OCI-LY1 (cell line): ENCODE measurements at regions not wholly inside any gene's neighbourhood (a gene's known extent, or its start where the extent isn't known, plus 50 kb on each side); places are given as distances from the start of the nearest gene placed in this dataset.

Experiments
- H2AFZ ChIP-seq: fragments of 200-600 bp; sonication (generic), shearing (Covaris generic); 2 replicates; pipeline ENCODE4 v1.6.0; 2014; ENCODE audit warnings: antibody characterized with exemption, mild to moderate bottlenecking, low read length
- H3F3A ChIP-seq: fragments of 200-600 bp; sonication (generic), shearing (Covaris generic); 2 replicates; pipeline ENCODE4 v1.6.0; 2014; ENCODE audit warnings: mild to moderate bottlenecking, antibody characterized with exemption, low read length, moderate library complexity; ENCODE audit not compliant: insufficient read depth
- H3K27ac ChIP-seq: fragments of 200-600 bp; sonication (generic); 2 replicates; pipeline ENCODE4 v1.5.1; 2014; ENCODE audit warnings: low read length, mixed run types, mild to moderate bottlenecking, low read depth; ENCODE audit not compliant: poor library complexity, severe bottlenecking
- H3K27me3 ChIP-seq: fragments of 200-600 bp; sonication (generic); 2 replicates; pipeline ENCODE4 v1.6.0; 2014; ENCODE audit warnings: antibody characterized with exemption, mild to moderate bottlenecking, low read length, moderate library complexity; ENCODE audit not compliant: insufficient read depth
- H3K36me3 ChIP-seq: fragments of 200-600 bp; sonication (generic); 2 replicates; pipeline ENCODE4 v1.6.1; 2014; ENCODE audit warnings: mild to moderate bottlenecking, antibody characterized with exemption, low read length, moderate library complexity, mixed read lengths; ENCODE audit not compliant: insufficient read depth
- H3K4me1 ChIP-seq: fragments of 200-600 bp; sonication (generic); 2 replicates; pipeline ENCODE4 v1.5.1; 2014; ENCODE audit warnings: mild to moderate bottlenecking, low read length, moderate library complexity; ENCODE audit not compliant: insufficient read depth, severe bottlenecking
- H3K4me2 ChIP-seq: fragments of 200-600 bp; sonication (generic), shearing (Covaris generic); 2 replicates; pipeline ENCODE4 v1.6.1; 2014; ENCODE audit warnings: low read length
- H3K4me3 ChIP-seq: fragments of 200-600 bp; sonication (generic); 2 replicates; pipeline ENCODE4 v1.5.1; 2014; ENCODE audit warnings: low read length, low read depth, mild to moderate bottlenecking, mixed read lengths; ENCODE audit not compliant: poor library complexity, severe bottlenecking
- H3K79me2 ChIP-seq: fragments of 200-600 bp; shearing (Covaris generic); 2 replicates; pipeline ENCODE4 v1.6.1; 2016; ENCODE audit warnings: mixed run types, low read length, mixed read lengths; ENCODE audit not compliant: insufficient read depth
- H3K9ac ChIP-seq: fragments of 200-600 bp; sonication (generic), shearing (Covaris generic); 2 replicates; pipeline ENCODE4 v1.6.1; 2014; ENCODE audit warnings: mild to moderate bottlenecking, low read length, mixed read lengths
- H3K9me2 ChIP-seq: fragments of 200-600 bp; sonication (generic), shearing (Covaris generic); 2 replicates; pipeline ENCODE4 v1.6.1; 2014; ENCODE audit warnings: low read depth, mild to moderate bottlenecking, low read length, mixed read lengths
- H3K9me3 ChIP-seq: fragments of 200-600 bp; shearing (Covaris generic); 2 replicates; pipeline ENCODE4 v1.6.1; 2014; ENCODE audit warnings: low read length, mixed read lengths
- H4K20me1 ChIP-seq: fragments of 200-600 bp; sonication (generic), shearing (Covaris generic); 2 replicates; pipeline ENCODE4 v1.6.0; 2016; ENCODE audit warnings: mild to moderate bottlenecking, low read length; ENCODE audit not compliant: insufficient read depth
- EZH2 ChIP-seq: fragments of 200-600 bp; sonication (generic), shearing (Covaris generic); IDR thresholded peaks from 2 replicates; pipeline ENCODE4 v1.8.0; 2017; ENCODE audit warnings: borderline replicate concordance, mixed run types, mild to moderate bottlenecking, antibody characterized with exemption, low read length, moderate library complexity, mixed read lengths
- TF ChIP-seq, protein P1 (sequence below): fragments of 200-600 bp; sonication (generic), shearing (Covaris generic); IDR thresholded peaks from 2 replicates; pipeline ENCODE4 v1.5.1; 2017; ENCODE audit warnings: mild to moderate bottlenecking, antibody characterized with exemption, low read length, moderate library complexity, mixed read lengths

DNA sequence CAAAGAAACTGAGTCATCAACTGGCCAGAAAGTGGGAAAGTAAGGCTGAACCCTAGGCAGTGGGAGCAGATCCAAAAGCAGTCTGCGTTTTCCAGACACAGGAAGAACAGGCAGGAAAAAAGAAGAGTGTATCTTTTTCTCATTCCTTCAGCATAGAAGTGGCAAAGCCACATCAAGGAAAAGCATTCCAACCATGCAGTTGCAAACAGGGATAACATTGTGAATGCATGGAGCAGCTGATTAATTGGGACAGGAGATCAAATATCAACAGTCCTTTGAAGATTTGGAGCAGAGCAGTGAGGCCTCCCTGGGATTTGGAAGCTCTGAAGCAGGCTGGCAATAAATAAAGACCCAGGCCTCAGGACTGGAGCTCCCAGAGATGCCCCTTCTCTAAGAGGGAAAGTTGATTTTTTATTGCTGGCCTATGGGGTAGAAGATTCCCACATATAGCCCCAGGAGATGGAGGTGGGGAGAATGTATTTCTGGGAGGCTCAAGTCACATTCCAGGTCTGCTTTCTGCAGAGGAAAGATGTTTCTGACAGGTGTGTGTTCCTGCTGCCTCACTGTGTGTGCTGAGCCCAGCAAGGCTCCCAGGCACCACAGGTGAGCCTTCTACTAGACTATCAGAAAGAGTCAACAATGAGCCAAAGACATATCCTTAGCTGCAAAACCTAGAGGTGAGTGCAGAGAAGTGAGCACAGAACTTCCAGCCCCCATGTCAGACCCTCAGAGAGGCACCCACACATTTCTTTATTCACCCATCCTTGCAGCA lies 222.5 kb downstream of the RAB28 start:
- no peaks in the 10 kb centered on the region for H3K79me2 ChIP-seq

DNA sequence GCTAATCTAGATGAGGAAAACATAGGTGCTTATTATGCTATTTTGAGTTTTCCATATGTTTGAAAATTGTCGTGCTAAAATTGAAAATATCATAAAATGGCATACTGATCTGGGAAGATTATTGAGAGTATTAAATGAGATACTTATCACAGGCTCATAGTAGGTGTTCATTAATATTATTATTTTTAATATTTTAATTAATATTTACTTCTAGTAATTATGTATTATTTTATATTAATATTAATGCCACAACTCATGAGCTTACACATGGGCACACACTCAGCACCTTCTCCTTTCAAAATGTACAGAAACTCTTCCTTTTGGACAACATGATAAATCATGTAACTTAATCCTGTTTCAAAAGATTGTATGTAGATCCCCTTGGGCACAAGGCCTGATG lies 223.6 kb downstream of the RAB28 start:
- Histone ChIP-seq H2AFZ (no peak overlapping the region), H3K36me3 (no peaks in the 10 kb centered on the region), H3F3A (no peaks in the 10 kb centered on the region), H3K27me3 (no peaks in the 10 kb centered on the region), H3K4me1 (no peaks in the 10 kb centered on the region), H3K4me3 (no peak overlapping the region), H3K9me2 (no peaks in the 10 kb centered on the region), H3K9me3 (no peaks in the 10 kb centered on the region), H3K79me2 (no peaks in the 10 kb centered on the region), H3K9ac (no peak overlapping the region), H4K20me1 (no peaks in the 10 kb centered on the region), H3K4me2 (no peak overlapping the region), H3K27ac (no peak overlapping the region)
- no peak for TF ChIP-seq EZH2
- TF ChIP-seq, protein P1, sequence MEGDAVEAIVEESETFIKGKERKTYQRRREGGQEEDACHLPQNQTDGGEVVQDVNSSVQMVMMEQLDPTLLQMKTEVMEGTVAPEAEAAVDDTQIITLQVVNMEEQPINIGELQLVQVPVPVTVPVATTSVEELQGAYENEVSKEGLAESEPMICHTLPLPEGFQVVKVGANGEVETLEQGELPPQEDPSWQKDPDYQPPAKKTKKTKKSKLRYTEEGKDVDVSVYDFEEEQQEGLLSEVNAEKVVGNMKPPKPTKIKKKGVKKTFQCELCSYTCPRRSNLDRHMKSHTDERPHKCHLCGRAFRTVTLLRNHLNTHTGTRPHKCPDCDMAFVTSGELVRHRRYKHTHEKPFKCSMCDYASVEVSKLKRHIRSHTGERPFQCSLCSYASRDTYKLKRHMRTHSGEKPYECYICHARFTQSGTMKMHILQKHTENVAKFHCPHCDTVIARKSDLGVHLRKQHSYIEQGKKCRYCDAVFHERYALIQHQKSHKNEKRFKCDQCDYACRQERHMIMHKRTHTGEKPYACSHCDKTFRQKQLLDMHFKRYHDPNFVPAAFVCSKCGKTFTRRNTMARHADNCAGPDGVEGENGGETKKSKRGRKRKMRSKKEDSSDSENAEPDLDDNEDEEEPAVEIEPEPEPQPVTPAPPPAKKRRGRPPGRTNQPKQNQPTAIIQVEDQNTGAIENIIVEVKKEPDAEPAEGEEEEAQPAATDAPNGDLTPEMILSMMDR: no peak

More for the DNA sequence above, 222.5 kb downstream of the RAB28 start:
- Histone ChIP-seq H3K4me1 (no peaks in the 10 kb centered on the region), H3K9me3 (no peaks in the 10 kb centered on the region), H3K9ac (no peak overlapping the region), H3K27me3 (no peaks in the 10 kb centered on the region), H3F3A (no peaks in the 10 kb centered on the region), H3K36me3 (no peaks in the 10 kb centered on the region), H3K9me2 (no peaks in the 10 kb centered on the region), H3K4me2 (no peak overlapping the region), H3K4me3 (no peak overlapping the region), H4K20me1 (no peaks in the 10 kb centered on the region), H2AFZ (no peak overlapping the region), H3K27ac (no peak overlapping the region)
- TF ChIP-seq EZH2: no peak
- TF ChIP-seq, protein P1: no peak

DNA sequence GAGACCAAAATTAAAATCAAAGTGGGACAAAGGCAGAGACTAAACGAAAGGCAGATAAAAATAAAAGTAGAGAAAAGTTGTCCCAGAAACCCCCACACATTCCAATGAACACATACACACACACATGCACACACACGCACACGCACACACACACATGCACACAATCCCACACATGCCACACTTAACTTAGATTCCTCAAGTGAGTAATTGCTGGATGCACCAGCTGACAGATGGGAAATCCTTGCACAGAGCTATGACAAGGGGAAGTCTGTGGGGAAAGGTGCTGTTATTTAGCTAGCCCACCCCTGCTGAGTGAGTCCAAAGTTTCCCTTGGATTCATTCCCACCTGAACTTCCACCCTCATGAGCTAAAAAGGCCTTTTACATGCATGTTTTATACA lies 233.9 kb downstream of the RAB28 start:
- TF ChIP-seq EZH2: no peak
- TF ChIP-seq, protein P1: no peak
- Histone ChIP-seq H3K4me1 (no peaks in the 10 kb centered on the region), H3K9me3 (no peaks in the 10 kb centered on the region), H3K9ac (no peak overlapping the region), H2AFZ (no peak overlapping the region), H3F3A (no peaks in the 10 kb centered on the region), H3K36me3 (no peaks in the 10 kb centered on the region), H3K79me2 (no peaks in the 10 kb centered on the region), H3K9me2 (no peaks in the 10 kb centered on the region), H3K4me2 (no peak overlapping the region), H4K20me1 (no peaks in the 10 kb centered on the region), H3K27me3 (no peaks in the 10 kb centered on the region), H3K4me3 (no peak overlapping the region), H3K27ac (no peak overlapping the region)
